Osteocyte (in vitro differentiated cells): ENCODE measurements at regions not wholly inside any gene's neighbourhood (a gene's known extent, or its start where the extent isn't known, plus 50 kb on each side); places are given as distances from the start of the nearest gene placed in this dataset.

Source experiments
- DNase-seq: peaks from one replicate; pipeline ENCODE4 v3.0.0; 2021; ENCODE audit warnings: mixed read lengths; ENCODE audit not compliant: unreplicated experiment; ENCODE audit errors: extremely low spot score
- H3K27ac Mint-ChIP-seq: one replicate; pipeline ENCODE4 v1.8.0; 2021; ENCODE audit warnings: mild to moderate bottlenecking, mixed read lengths; ENCODE audit not compliant: unreplicated experiment
- H3K27me3 Mint-ChIP-seq: one replicate; pipeline ENCODE4 v1.8.0; 2021; ENCODE audit warnings: mixed read lengths; ENCODE audit not compliant: unreplicated experiment
- H3K36me3 Mint-ChIP-seq: one replicate; pipeline ENCODE4 v1.8.0; 2021; ENCODE audit warnings: mixed read lengths; ENCODE audit not compliant: unreplicated experiment
- H3K4me1 Mint-ChIP-seq: one replicate; pipeline ENCODE4 v1.8.0; 2021; ENCODE audit warnings: mixed read lengths; ENCODE audit not compliant: unreplicated experiment
- H3K4me3 Mint-ChIP-seq: one replicate; pipeline ENCODE4 v1.8.0; 2021; ENCODE audit warnings: mild to moderate bottlenecking, moderate library complexity, mixed read lengths; ENCODE audit not compliant: unreplicated experiment
- H3K9me3 Mint-ChIP-seq: one replicate; pipeline ENCODE4 v1.8.0; 2021; ENCODE audit warnings: mixed read lengths; ENCODE audit not compliant: unreplicated experiment
- TF ChIP-seq, protein P1 (sequence below): fragments of 200-600 bp; sonication (generic); IDR thresholded peaks from 2 replicates; pipeline ENCODE4 v1.5.0; 2021; ENCODE audit warnings: antibody characterized with exemption, mild to moderate bottlenecking, moderate library complexity

DNA sequence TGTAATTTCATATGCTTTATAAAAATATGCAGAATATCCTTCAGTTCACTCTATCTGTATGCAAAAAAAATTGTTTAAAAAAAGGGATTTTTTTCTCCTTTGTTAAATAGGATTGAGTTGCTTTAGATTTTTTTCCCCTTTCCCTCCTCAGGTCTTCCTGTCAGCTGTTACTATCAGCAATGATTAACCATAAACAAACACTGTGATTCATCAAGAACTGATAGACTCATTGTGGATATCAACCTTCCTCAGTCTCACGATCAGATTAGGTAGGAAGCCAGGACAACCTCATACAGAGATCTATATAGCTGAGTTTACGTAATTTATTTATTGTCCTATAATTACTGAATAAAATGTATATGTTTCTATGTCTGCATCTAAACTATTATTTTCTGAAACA, 2136.2 kb upstream of the CELF4 start:
- Mint-ChIP-seq H3K4me1 (no peaks in the 10 kb centered on the region), H3K9me3 (no peaks in the 10 kb centered on the region), H3K27me3 (no peaks in the 10 kb centered on the region), H3K27ac (no peak overlapping the region), H3K36me3 (no peaks in the 10 kb centered on the region), H3K4me3 (no peak overlapping the region)
- TF ChIP-seq, protein P1, sequence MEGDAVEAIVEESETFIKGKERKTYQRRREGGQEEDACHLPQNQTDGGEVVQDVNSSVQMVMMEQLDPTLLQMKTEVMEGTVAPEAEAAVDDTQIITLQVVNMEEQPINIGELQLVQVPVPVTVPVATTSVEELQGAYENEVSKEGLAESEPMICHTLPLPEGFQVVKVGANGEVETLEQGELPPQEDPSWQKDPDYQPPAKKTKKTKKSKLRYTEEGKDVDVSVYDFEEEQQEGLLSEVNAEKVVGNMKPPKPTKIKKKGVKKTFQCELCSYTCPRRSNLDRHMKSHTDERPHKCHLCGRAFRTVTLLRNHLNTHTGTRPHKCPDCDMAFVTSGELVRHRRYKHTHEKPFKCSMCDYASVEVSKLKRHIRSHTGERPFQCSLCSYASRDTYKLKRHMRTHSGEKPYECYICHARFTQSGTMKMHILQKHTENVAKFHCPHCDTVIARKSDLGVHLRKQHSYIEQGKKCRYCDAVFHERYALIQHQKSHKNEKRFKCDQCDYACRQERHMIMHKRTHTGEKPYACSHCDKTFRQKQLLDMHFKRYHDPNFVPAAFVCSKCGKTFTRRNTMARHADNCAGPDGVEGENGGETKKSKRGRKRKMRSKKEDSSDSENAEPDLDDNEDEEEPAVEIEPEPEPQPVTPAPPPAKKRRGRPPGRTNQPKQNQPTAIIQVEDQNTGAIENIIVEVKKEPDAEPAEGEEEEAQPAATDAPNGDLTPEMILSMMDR: no peak
- DNase-seq: no peak

DNA sequence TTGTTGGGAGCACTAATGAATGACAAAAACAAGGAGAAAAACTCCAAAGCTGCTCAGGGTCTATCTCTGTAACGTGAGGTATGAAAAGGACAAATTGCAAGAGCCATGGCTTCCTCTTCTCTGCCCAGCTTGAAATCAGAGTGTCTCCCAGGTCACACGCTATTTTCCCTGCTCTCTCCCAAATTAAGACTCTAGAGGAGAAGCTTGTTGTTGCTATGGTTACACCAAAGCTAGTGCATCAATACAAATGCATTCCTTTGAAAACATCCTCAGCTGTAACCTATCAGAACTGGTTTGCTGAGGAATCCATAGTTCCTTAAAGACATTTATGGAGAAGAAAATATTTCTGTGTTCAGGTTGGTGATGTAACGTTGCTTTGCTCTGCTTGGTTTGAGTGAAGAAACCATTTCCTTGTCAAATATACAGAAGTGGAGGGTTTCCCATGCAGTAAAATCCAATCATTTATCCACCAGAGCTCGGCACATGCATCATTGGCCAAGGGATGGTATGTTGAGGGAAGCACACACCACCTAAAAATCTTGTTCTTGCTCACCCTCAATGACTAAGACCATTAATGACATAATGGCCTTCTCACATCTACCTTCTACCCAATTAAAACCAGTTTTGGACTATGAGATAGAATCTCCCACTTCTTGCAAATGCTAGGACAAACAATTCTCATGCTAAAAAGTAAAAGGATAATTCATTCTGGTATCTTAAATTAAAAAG, 2135.6 kb upstream of the CELF4 start:
- Mint-ChIP-seq H3K27ac (no peak overlapping the region), H3K4me1 (no peaks in the 10 kb centered on the region), H3K9me3 (no peaks in the 10 kb centered on the region), H3K36me3 (no peaks in the 10 kb centered on the region), H3K27me3 (no peaks in the 10 kb centered on the region), H3K4me3 (no peak overlapping the region)
- no peak for DNase-seq
- TF ChIP-seq, protein P1: no peak

DNA sequence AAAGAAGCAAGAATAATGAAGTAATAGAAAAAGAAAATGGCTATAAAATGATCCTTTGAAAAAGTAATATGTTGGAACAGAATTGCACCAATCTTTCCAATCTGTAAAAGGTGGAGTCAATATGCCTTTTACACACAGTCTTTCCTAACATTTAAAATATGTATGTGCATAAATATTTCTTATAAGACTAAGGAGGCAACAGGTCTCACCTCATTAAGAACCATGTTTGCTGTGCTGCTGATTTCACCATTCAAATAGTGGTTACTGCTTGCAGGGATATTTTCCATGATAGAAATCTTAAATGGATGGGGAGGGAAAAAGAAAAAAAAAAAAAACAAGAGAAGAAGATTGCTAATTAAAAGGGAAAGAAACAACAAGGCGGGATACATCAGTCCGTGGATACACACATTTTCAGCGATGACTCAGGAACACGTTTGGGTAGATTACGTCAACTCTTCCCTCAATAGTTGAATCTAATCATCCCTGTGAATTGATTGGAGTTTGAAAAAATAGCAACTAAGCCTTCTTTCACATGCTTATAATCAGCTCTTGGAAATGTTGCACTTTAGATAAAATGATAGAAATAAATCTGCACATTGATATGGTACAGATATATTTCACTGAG, 2133.9 kb upstream of the CELF4 start:
- TF ChIP-seq, protein P1: no peak
- no peaks in the 10 kb centered on the region for H3K4me1 Mint-ChIP-seq
- no peak for DNase-seq
- H3K4me3 Mint-ChIP-seq: no peak overlapping the region
- H3K27me3 Mint-ChIP-seq: no peaks in the 10 kb centered on the region
- no peaks in the 10 kb centered on the region for H3K9me3 Mint-ChIP-seq
- no peak overlapping the region for H3K27ac Mint-ChIP-seq
- H3K36me3 Mint-ChIP-seq: no peaks in the 10 kb centered on the region

DNA sequence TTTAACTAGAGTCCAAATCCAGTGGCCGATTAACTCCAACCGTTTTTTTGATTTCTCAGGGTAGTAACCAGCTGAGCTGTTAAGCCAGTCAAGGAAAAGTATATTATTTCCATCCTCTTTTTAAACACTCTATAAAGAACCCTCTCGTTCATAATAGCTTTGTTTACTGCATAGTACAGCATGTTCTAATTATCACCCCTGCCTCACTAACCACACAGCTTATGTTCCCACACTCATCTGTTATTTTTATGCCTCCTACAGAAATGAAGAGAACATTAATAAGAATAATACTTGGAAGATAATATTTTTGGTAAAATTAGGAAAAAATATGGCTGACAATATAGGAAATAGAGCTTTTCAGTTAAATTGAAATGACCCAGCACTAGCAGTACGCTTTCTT, 2132.8 kb upstream of the CELF4 start:
- no peaks in the 10 kb centered on the region for H3K27me3 Mint-ChIP-seq
- H3K36me3 Mint-ChIP-seq: no peaks in the 10 kb centered on the region
- DNase-seq: no peak
- no peak overlapping the region for H3K4me3 Mint-ChIP-seq
- peaks cover 2% of the 10 kb centered on the region for H3K4me1 Mint-ChIP-seq
- TF ChIP-seq, protein P1: no peak
- H3K27ac Mint-ChIP-seq: no peak overlapping the region
- no peaks in the 10 kb centered on the region for H3K9me3 Mint-ChIP-seq

DNA sequence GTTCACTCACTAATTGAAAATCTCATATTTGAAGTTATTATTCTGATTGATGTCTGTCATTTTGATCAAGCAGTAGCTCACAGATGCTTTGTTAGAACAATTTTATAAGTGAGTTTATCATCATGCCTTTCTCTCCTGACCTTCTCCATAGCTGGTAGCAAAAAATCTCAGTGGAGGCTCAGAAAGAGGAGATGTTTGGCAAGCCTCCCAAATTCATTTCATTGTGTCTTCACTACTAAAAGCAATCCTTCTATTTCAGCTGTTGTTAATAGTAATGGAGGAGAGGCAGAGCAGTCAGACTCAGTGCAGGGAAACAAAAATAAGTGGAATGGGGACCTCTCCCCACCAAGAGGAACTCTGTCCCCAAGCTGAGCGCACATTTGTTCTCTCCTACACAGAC, 2127.8 kb upstream of the CELF4 start:
- H3K4me1 Mint-ChIP-seq: peaks cover 15% of the 10 kb centered on the region
- DNase-seq: no peak

More for the DNA sequence above, 2127.8 kb upstream of the CELF4 start:
- no peak overlapping the region for H3K27ac Mint-ChIP-seq
- H3K27me3 Mint-ChIP-seq: no peaks in the 10 kb centered on the region
- TF ChIP-seq, protein P1: no peak
- no peaks in the 10 kb centered on the region for H3K9me3 Mint-ChIP-seq
- no peaks in the 10 kb centered on the region for H3K36me3 Mint-ChIP-seq
- no peak overlapping the region for H3K4me3 Mint-ChIP-seq
